PFSK-1 (cell line): ENCODE measurements at regions not wholly inside any gene's neighbourhood (a gene's known extent, or its start where the extent isn't known, plus 50 kb on each side); places are given as distances from the start of the nearest gene placed in this dataset.

Experiments
- SIN3A ChIP-seq: IDR thresholded peaks from 2 replicates; pipeline ENCODE4 v1.6.1; 2012; ENCODE audit warnings: mild to moderate bottlenecking, low read length, moderate library complexity, borderline replicate concordance; ENCODE audit not compliant: insufficient read depth
- TAF1 ChIP-seq: IDR thresholded peaks from 2 replicates; pipeline ENCODE4 v1.6.1; 2012; ENCODE audit warnings: low read length, control low read depth, borderline replicate concordance; ENCODE audit not compliant: insufficient read depth

DNA sequence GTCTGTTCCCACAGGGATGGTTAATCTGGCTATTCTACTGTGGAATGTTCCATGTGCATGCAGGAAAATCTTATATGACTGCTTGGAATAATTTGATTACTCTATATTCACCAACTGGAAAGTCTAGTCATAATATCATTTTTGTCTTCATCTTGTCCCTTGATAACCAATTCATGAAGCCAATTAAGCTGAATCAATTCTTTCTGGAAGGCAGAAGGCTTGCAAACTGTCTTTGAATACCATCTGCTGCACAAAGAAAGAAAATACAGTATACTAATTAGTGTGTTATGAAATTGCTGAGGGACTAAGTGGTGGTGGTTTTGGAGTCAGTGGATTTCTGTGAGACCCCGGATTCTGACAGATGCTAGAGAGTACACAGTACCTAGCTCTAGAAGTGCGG is 546.5 kb upstream of the MIS18BP1 start:
- TF ChIP-seq SIN3A (no peak), TAF1 (no peak)
